Lower leg skin (tissue), 3 donors: ENCODE measurements at regions not wholly inside any gene's neighbourhood (a gene's known extent, or its start where the extent isn't known, plus 50 kb on each side); places are given as distances from the start of the nearest gene placed in this dataset.

Source experiments
- CTCF ChIP-seq, 3 donors: fragments of 450-650 bp; IDR thresholded peaks; one replicate each; pipeline ENCODE4 v1.5.1; 2016; ENCODE audit warnings: antibody characterized with exemption in 3 of 3, mild to moderate bottlenecking in 3 of 3, moderate library complexity in 2 of 3
- POLR2A ChIP-seq, 2 donors: fragments of 450-650 bp; IDR thresholded peaks; one replicate each; pipeline ENCODE4 v1.6.1; 2016 to 2017; ENCODE audit warnings: antibody characterized with exemption in 2 of 2, mild to moderate bottlenecking in 1 of 2, moderate library complexity in 1 of 2

- TF ChIP-seq CTCF (IDR thresholded peaks at IDR 0.05) (no peak), POLR2A (IDR thresholded peaks at IDR 0.05) (no peak)
These were observed 1530.0 kb downstream of the PCDH18 start for GRCh38 chr4:136002316-136002715.
